HG02840 (cell line): ENCODE measurements at regions not wholly inside any gene's neighbourhood (a gene's known extent, or its start where the extent isn't known, plus 50 kb on each side); places are given as distances from the start of the nearest gene placed in this dataset.
"Not testable (repeated sequence)": the region's sequence is repeated elsewhere in the genome, so short reads cannot be mapped to it uniquely, and the experiment has no call there.

Experiments
- ATAC-seq: cut with Tn5 transposase; IDR thresholded peaks from one replicate; pipeline ENCODE4 v1.9.1; 2021; ENCODE audit warnings: mild to moderate bottlenecking, moderate library complexity, moderate number of reproducible peaks; ENCODE audit not compliant: unreplicated experiment, low FRiP score

GRCh38 chr20:39961637-39962244 is 727.3 kb downstream of the MAFB start:
- no peak for ATAC-seq

- ATAC-seq = no peak
Observed at GRCh38 chr20:39960522-39961428, 728.3 kb downstream of the MAFB start.

DNA sequence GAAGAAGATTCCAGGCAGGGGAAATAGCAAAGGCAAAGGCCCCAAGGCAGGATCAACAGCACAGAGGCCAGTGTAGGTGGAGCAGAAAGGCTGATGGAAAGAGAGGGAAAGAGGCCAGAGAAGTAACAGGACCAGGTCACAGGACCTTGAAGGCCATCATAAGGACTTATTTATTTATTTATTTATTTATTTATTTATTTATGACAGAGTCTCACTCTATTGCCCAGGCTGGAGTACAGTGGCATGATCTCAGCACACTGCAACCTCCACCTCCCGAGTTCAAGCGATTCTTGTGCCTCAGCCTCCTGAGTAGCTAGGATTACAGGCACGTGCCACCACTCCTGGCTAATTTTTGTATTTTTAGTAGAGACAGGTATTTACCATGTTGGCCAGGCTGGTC is 731.1 kb downstream of the MAFB start:
- ATAC-seq = not testable (repeated sequence)

DNA sequence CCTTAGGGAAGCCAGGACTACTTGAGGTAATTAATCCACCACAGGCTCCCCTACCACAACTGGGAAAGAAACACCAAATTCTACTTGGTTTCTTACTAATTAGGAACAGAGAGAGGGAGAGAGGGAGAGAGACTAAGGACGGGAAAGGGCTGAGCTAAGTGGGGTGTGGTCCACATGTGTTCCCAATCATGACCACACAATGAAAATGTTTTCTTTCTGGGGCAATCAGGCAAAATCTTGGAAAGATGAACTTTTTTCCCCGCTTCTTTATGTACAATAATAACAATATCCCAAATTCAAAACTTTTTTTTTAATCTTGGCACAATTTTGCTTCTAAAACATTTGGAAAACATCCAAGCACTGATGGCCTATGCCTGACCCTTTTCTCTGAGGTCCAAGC is 734.4 kb downstream of the MAFB start:
- no peak for ATAC-seq

- ATAC-seq = no peak
Observed at GRCh38 chr20:39946931-39947330, 742.1 kb downstream of the MAFB start.

DNA sequence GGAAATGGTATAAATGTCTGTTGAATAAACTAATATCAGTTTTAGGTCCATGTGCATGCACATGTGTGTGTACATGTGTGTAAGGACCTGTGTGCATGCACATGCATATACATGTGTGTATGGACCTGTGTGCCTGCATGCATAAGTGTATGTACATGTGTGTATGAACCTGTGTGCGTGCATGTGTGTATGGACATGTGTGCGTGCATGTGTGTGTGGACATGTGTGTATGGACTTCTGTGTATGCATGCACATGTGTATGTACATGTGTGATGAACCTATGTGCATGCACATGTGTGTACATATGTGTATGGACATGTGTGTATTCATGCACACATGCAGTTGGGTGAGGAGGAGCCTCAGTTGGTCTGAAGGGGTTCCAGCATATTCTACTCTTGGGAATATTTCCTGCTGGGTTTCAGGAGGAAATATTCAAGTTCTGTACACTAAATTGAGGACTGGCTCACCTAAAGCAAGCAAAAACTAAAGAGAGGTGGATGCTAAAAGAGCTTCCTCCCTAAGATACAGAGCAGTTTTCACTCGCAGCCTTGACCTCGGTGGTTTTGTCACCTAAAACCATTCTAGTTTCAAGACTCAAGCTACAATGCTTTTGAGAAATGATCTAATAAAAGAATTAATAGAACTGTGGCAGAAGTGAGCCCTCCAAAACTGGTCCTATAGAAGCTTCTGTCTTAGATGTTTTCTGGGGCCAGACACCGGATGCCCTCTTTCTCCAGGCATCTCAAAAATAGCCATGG is 742.8 kb downstream of the MAFB start:
- no peak for ATAC-seq

DNA sequence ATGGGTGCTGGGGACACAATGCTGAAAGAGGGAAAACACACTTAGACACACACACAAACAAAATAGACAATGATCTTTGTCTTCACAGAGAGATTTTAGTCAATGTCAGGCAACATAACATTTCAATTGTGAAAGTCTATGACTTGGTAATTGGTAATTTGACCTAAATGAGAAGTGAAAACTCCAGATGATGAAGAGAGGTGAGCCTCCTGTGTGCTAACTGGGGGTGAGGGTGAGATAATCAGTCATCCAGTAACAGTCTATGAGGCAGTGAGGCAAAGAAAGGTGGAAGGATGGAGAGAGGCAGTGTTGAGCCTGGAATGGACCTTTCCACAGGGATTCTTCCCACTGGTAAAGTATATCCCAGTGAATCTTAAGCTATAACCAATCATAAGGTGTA is 744.2 kb downstream of the MAFB start:
- no peak for ATAC-seq

- ATAC-seq = no peak
Observed at GRCh38 chr20:39943336-39943735, 745.7 kb downstream of the MAFB start.

GRCh38 chr20:39941245-39941644 is 747.8 kb downstream of the MAFB start:
- no peak for ATAC-seq

GRCh38 chr20:39939241-39939865 is 749.7 kb downstream of the MAFB start:
- no peak for ATAC-seq

DNA sequence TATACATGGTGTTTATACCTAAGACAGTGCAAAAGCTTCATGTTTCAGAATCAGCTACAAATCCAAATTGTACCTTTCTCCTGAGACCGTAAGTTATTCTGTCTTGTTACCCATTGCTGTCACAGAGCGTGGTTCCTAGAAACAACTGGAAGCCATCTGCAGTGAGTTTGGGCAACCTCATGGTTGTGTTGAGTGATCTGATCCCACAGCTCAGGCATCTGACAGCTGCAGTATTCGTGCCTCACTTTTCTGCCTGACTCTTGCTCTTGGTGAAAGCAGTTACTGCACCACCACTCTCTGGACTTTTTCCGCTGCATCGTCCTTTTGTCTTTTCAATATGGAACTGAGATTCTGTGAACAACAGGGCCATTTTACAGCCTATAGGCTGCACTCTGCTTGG is 752.6 kb downstream of the MAFB start:
- ATAC-seq = no peak

DNA sequence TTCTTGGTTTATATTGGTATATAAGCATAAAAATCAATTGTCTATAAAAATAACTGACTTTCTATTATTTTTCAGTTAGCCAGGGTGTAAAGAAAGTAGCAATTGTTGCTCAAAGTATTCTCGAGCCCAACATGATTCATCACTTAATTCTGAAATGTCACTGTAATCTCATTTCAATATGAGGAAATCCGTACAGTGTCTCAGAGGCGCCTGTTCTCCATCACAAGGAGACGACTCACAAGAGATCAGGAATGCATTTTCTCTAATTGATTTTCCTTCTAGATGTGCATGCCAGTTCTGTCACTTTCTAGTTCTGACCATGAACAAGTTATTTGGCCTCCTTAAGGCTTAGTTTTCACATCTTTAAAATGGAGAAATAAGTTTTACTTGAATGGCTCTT is 753.1 kb downstream of the MAFB start:
- no peak for ATAC-seq

GRCh38 chr20:39916236-39916765 is 772.7 kb downstream of the MAFB start:
- ATAC-seq = no peak

GRCh38 chr20:39913274-39913673 is 775.8 kb downstream of the MAFB start:
- no peak for ATAC-seq

- ATAC-seq = no peak
Observed at GRCh38 chr20:39911497-39911896, 777.5 kb downstream of the MAFB start.

GRCh38 chr20:39910536-39910935 is 778.5 kb downstream of the MAFB start:
- ATAC-seq = no peak

- no peak for ATAC-seq
Observed at GRCh38 chr20:39909447-39909846, 779.6 kb downstream of the MAFB start.

GRCh38 chr20:39904476-39905112 is 784.4 kb downstream of the MAFB start:
- no peak for ATAC-seq

DNA sequence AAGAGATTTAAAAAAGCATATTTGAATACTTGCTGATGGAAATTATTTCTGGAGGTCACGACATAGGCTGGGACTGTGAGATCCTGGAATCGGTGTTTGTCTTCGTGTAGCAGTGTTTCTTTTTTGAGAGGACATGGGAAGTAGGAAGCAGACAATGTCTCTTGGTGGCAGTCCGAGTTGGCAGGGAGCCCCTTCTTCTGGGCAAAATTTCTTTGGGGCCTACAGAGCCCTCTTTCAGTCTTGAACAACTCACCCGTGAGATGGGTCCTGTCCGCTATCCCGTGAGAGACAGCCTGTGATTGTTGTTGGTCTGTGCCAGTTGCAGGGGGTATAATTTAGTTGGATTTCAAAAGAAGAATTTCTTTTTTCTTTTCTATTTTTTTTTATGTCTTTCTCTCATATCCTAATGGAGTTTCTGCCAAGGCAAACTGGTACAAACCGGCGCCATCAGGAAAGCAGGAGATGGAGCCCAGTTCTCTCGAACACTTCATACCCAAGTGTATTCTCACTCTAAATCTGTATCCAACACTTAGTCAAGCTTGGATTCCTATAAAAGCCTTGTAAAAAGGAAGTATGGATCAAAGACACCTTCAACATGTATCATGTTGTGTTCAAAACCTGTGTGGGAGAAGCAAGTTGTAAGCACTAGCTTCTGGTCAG is 785.1 kb downstream of the MAFB start:
- no peak for ATAC-seq

DNA sequence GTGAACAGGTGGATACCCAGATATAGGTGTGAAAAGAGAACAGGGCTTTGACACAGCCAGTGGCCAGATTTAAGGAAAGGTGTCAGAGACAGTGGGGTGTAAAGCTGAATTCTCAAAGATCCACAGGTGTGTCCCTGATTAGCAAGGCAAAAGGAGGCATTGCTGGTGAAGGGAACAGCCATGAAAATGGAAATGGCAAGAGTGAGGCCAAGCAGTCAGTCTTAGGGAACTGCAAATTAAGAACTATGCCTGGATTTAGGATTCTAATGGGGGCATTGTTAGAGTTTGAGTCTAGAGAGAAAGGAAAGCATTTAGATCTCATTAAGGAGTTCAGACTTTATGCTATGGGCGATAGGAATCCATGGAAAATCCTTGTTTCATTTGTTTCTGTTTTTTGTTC is 789.2 kb downstream of the MAFB start:
- no peak for ATAC-seq
